ENCODE measurements at regions not wholly inside any gene's neighbourhood (a gene's known extent, or its start where the extent isn't known, plus 50 kb on each side); places are given as distances from the start of the nearest gene placed in this dataset.
A peak's percentile ranks its signal among the peaks of the same experiment; 100 is the strongest.

GRCh38 chr22:48581796-48582469 lies 1245.7 kb downstream of the BRD1 start:
- Histone ChIP-seq H3K9me3 (no peaks in the 10 kb centered on the region), H3K4me3 (no peak overlapping the region), H3K27me3 (no peaks in the 10 kb centered on the region), H3K4me1 (peaks cover 0 to 56% (median 3%) of the 10 kb centered on the region in 4 donors), H3K27ac (peak overlapping the region in 3 of 4 donors; percentile 1 to 92 (median 65)), H3K36me3 (no peaks in the 10 kb centered on the region)
- DNase-seq (ENCODE audit: low spot score in 2 of 2), result no peak
- TF ChIP-seq POLR2A (IDR thresholded peaks at IDR 0.05) (no peak), CTCF (IDR thresholded peaks at IDR 0.05) (no peak), EP300 (IDR thresholded peaks at IDR 0.05) (no peak)
- WGBS, 2 donors, result 69 to 72% methylated on average over 20 of the region's 20 CpGs

GRCh38 chr22:48581205-48581766 lies 1246.4 kb downstream of the BRD1 start:
- no peak for DNase-seq (ENCODE audit: low spot score in 2 of 2)
- TF ChIP-seq CTCF (IDR thresholded peaks at IDR 0.05) (no peak), EP300 (IDR thresholded peaks at IDR 0.05) (no peak), POLR2A (IDR thresholded peaks at IDR 0.05) (no peak)
- no peaks in the 10 kb centered on the region for H3K36me3 ChIP-seq
- peaks cover 0 to 56% (median 2%) of the 10 kb centered on the region in 4 donors for H3K4me1 ChIP-seq
- H3K4me3 ChIP-seq, result no peak overlapping the region
- WGBS, 2 donors, result 43 to 66% methylated on average over 21 to 23 of the region's 23 CpGs
- H3K9me3 ChIP-seq, result no peaks in the 10 kb centered on the region
- peak overlapping the region; percentile 1 to 92 (median 46) for H3K27ac ChIP-seq
- no peaks in the 10 kb centered on the region for H3K27me3 ChIP-seq

GRCh38 chr22:48580481-48580970 lies 1247.1 kb downstream of the BRD1 start:
- peaks cover 0 to 51% (median 2%) of the 10 kb centered on the region in 4 donors for H3K4me1 ChIP-seq
- H3K4me3 ChIP-seq, result peak overlapping the region in 1 of 4 donors; percentile 67
- H3K9me3 ChIP-seq, result no peaks in the 10 kb centered on the region
- DNase-seq (ENCODE audit: low spot score in 2 of 2), result no peak
- no peaks in the 10 kb centered on the region for H3K27me3 ChIP-seq
- 32 to 68% methylated on average over 13 of the region's 13 CpGs for WGBS, 2 donors
- peak overlapping the region; percentile 1 to 92 (median 46) for H3K27ac ChIP-seq
- H3K36me3 ChIP-seq, result no peaks in the 10 kb centered on the region
- no peak for TF ChIP-seq EP300 (IDR thresholded peaks at IDR 0.05)
- TF ChIP-seq CTCF (IDR thresholded peaks at IDR 0.05), result no peak
- TF ChIP-seq POLR2A (IDR thresholded peaks at IDR 0.05), result no peak

GRCh38 chr22:48579928-48580309 lies 1247.8 kb downstream of the BRD1 start:
- TF ChIP-seq POLR2A (IDR thresholded peaks at IDR 0.05) (no peak), CTCF (IDR thresholded peaks at IDR 0.05) (no peak), EP300 (IDR thresholded peaks at IDR 0.05) (no peak)
- Histone ChIP-seq H3K4me1 (peaks cover 0 to 53% (median 2%) of the 10 kb centered on the region in 4 donors), H3K27me3 (peaks cover 0 to under 1% of the 10 kb centered on the region in 2 donors), H3K4me3 (peak overlapping the region in 1 of 4 donors; percentile 67), H3K36me3 (no peaks in the 10 kb centered on the region), H3K9me3 (no peaks in the 10 kb centered on the region), H3K27ac (peak overlapping the region; percentile 1 to 92 (median 36))
- 73 to 75% methylated on average over 22 of the region's 22 CpGs for WGBS, 2 donors
- DNase-seq (ENCODE audit: low spot score in 2 of 2), result no peak

Data from tibial nerve (tissue), 4 donors.